Endothelial cell of hepatic sinusoid (primary cell): ENCODE measurements at regions not wholly inside any gene's neighbourhood (a gene's known extent, or its start where the extent isn't known, plus 50 kb on each side); places are given as distances from the start of the nearest gene placed in this dataset.
"Not testable (repeated sequence)": the region's sequence is repeated elsewhere in the genome, so short reads cannot be mapped to it uniquely, and the experiment has no call there.

Experiments used
- in situ Hi-C: cut with HindIII; loops from 2 replicates; pipeline ENCODE4 v1.10.0; 2017; ENCODE audit warnings: low sequenced_read_pairs

- in situ Hi-C loops, result loop anchor here (5.0 kb wide), 1 partner anchor 83 kb away; no protein-coding TSS in a partner anchor
Measured at GRCh38 chr13:88674841-88675240, 1003.7 kb downstream of the SLITRK5 start.

DNA sequence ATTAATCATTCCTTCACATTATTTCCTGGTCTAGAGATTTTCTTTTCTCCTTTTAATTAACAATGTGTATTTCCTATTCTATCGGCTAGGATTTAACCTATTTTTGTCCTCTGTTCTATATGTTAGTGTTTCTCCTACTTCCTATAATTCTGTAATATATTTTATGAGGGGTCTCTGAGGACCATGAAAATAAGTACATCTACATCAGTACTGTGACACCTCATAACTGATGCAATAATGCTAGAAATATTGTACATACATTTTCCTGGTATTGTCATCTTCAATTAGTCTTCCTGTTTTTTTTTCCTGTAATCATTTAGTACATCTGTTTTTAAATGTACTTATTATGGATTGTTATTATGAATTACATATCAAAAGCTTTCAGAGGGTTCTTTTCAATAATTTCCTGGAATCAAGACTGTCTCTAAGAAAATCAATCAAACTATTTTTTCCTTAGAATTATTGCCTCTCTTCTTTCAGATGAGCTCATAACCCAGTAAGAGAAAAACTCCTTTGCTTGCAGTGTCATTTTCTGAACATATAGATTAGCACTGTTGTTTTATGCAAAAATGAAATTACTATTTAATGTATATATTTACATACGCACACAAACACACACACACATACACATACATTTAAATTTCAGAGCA is 1004.3 kb downstream of the SLITRK5 start:
- in situ Hi-C loops, result loop anchor here (5.0 kb wide), 1 partner anchor 83 kb away; no protein-coding TSS in a partner anchor

DNA sequence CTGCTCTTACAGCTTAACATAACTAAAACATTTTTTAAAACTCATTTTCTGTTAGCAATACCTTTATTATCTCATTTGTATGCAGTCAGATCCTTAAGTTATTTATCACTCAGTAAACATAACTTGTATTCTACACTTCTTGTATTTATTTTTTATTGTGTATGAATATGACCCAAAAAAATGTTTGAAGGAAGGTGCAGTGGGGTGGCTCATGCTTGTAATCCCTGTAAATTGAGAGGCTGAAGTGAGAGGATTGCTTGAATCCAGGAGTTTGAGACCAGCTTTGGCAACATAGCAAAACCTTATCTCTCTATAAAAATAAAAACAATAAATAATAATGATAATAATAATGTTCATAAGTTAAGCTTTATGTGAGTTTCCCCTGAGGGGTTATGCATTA is 1004.8 kb downstream of the SLITRK5 start:
- in situ Hi-C loops, result loop anchor here (5.0 kb wide), 1 partner anchor 84 kb away; no protein-coding TSS in a partner anchor

- in situ Hi-C loops, result no loop called here
Measured at GRCh38 chr13:88685459-88685858, 1014.3 kb downstream of the SLITRK5 start.

DNA sequence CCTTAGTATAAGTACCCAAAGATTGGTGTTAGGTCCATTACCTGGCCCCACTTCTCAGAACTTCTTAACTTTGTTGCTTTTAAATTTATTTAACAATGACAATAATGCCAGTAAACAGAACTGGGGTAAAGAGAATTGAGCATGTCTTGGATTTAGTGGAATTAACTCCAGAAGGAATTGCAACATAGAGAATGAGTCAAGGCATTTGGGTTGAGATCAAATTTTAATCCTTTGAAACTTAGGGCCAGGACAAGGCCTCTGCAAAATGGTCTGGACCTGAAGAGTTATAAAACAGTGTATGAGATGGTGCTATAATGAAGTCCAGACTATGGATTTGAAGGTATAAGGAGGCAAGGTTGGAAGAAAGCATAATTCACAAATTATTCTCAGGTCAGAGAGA is 1030.4 kb downstream of the SLITRK5 start:
- in situ Hi-C loops, result no loop called here

DNA sequence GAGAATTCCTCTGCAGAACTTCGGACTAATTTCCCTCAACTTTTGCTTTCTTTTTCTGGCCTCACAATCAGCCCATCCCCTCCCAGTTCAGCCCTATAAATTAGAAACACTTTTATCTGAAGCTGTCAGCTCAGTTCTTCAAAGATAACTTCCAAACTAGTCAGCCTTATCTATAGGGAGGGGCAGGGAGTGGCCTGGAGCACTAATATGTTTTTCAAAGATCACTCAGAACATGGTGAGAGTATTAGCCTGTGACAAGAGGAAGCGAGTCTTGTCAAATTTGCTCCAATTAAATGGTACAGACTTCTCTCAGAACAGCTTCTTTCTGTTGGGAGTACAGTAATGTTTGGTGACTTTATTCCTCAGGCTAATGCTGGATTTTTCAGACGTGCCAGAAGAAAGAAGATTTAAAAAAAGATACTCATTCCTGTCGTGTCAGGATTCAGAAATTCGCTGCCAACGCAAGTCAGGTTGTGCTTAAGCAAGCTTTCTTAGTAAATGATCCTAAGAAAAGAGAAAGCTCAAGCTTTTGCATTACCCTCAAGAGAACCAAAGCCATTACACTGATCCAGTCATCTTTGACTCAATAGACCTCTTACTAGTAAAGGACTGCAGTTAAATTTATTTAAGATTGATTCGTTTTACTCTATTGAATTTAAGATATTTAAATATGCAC is 1033.6 kb downstream of the SLITRK5 start:
- in situ Hi-C loops, result no loop called here

DNA sequence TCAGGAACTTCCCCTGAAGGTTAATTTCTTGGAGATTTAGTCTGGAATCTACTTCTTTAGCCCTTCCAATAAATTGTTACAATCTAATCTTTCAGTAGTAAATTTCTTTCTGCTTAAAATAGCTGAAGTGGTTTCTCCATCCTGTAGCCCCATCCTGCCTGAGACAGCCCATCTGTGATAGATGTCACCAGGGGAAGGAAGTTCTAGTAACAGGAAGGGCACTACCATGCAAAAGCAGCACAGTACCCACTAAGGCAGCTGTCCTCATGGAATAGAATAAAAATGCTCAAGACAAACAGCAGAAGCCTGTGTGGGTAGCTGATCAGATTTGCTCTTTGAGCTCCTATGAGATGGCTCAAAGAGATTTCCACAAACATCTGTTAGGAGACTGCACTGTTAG is 1036.5 kb downstream of the SLITRK5 start:
- in situ Hi-C loops, result no loop called here

DNA sequence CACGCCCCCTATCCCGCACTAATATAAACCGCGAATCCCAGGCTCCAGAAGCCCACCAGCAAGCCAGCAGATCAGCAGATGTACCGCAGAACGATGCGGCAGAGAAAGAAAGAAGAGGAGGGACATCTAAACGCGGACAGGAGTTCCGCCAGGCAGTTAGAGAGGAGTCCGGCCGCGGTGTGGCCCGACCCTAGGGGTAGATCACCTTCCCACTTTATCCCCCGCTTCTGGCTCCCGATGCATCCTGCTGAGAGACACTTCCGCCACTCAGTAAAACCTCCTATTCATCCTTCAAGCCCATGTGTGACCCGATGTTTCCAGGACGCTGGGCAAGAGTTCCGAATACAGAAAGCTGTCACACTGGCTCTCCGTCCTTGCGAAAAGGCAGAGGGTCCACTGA is 1046.8 kb downstream of the SLITRK5 start:
- in situ Hi-C loops, result no loop called here

DNA sequence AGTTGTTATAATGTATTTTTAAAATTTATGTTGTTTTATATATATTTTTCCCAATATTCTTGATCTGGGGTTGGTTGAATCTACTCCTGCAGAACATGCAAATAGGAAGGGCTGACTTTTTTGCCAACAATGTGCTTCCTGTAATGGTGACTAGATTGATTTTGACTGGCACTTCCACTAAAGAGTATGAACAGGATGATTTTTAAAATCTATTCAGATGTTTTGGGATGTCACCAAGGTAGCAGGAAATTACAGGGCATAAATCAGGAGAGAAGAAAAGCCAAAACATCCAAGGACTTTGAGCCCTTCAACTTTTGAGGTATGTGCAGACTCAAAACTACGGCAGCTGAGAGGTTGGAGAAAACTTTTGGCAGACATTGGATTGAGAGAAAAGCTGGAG is 1047.6 kb downstream of the SLITRK5 start:
- in situ Hi-C loops, result no loop called here

DNA sequence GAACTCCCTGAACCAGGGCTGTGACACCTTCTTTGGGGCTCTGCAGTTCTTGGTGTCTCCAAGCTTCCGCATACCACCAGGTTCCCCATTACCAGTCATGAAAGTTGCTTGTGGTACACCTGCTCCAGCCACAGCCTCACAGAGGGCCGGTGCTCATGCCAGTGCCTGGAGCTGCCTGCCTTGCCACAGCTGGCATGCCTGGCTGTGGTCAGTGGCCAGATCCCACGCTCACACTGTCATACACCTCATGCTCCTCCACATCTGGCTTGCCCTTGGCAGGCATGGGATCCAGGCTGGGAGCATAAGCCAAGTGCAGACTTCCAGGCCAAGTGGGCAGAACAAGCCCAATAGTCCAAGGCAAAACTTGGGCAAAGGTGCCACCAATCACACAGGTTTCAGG is 1054.9 kb downstream of the SLITRK5 start:
- in situ Hi-C loops, result no loop called here

DNA sequence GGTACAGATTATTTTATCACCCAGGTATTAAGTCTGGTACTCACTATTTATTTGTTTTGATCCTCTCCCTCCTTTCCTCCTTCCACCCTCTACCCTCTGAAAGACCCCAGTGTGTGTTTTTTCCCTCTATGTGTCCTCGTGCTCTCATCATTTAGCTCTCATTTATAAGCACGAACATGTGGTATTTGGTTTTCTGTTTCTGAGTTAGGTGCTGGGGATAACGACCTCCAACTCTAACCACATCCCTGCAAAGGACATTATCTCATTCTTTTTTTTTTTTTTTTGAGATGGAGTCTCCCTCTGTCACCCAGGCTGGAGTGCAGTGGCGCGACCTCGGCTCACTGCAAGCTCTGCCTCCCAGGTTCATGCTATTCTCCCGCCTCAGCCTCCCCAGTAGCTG is 1056.1 kb downstream of the SLITRK5 start:
- in situ Hi-C loops, result not testable (repeated sequence)

- in situ Hi-C loops, result no loop called here
Measured at GRCh38 chr13:88729605-88730004, 1058.4 kb downstream of the SLITRK5 start.

DNA sequence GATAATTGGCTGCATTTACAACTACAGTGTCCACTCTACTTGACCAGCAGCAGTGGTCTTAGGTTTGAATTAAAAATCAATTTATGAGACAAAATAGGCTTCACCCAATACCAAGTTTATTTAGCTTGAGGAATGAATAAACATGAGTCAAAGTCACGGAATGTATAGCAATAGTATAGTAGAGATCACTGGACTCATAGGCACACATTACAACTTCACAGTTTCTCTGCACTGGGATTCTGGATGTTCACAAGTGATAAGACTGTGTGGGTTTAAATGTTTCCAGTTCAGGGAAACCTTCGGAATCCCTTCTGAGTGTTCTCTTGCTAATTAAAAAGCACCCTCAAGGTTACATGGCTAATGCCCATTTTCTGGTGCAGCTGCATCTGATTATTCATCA is 1064.9 kb downstream of the SLITRK5 start:
- in situ Hi-C loops, result no loop called here

DNA sequence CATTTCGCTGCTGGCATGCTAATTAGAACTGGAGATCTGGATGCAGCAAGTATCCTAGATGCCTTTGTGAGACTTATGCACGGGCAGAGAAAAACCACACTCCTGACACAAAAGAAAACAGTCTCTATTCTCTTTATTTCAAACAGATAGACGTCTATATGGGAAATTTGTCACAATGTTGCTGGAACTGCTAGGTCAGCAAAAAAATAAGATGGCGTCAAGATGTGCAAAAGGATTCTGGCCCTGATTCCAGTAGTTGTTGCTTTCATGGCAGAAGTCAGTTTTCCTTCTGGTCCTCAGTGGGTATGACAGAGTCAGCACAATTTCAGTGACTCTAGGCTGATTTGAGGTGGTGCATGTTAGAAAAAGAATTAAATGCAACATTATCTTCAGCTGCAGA is 1068.0 kb downstream of the SLITRK5 start:
- in situ Hi-C loops, result no loop called here

DNA sequence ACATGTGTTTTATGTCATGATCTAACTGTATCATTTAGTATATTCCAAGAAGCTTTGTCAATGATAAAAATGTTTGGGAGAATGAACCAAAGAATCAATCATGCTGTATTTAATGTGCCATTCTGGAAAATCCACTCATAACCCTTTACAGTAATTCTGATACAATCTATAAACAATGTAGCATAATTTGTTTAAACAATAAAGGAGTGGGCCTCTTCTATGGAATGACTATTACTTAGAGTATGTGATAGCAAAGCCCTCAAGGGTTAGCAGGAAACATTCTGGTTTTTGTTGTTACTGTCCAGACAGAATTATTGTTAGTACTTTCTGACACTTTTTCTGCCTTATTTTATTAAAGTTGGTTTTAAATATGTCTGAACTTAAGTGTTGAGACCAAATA is 1073.1 kb downstream of the SLITRK5 start:
- in situ Hi-C loops, result no loop called here

- in situ Hi-C loops, result no loop called here
Measured at GRCh38 chr13:88745011-88745410, 1073.8 kb downstream of the SLITRK5 start.

DNA sequence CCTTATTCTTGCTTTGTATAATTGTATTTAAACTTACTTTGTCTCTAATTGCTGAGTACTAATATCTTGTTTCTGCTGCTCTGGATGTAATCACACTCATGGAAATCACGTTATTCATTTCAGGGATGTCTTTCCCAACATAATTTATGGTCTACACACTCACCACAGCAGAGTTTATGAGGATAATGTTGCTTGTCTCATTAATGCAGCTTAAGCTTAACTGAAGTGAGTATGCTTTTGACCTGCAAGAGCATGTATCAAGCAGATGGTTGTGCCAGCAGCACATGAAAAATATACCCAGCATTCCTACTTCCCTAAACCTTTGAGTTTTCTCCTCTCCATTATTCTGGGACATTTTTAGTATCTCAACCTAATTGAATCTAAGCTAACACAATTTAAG is 1080.9 kb downstream of the SLITRK5 start:
- in situ Hi-C loops, result no loop called here

DNA sequence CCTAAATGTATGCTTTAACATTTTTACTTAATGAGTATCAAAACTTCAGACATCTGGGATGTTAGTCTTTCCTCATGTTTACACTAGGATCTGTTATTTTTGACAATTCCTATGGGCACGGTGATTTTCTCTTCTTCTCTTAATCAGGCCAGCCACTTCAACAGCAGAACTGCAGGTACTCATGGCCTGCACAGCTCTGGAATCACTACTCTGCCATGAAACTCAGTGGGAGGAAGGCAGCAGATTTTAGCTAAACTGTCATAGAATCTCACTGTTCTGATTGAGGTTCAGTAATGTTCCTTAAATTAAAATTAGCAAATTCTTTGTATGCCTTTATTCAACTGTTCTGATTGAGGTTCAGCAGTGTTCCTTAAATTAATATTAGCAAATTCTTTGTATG is 1083.0 kb downstream of the SLITRK5 start:
- in situ Hi-C loops, result no loop called here

DNA sequence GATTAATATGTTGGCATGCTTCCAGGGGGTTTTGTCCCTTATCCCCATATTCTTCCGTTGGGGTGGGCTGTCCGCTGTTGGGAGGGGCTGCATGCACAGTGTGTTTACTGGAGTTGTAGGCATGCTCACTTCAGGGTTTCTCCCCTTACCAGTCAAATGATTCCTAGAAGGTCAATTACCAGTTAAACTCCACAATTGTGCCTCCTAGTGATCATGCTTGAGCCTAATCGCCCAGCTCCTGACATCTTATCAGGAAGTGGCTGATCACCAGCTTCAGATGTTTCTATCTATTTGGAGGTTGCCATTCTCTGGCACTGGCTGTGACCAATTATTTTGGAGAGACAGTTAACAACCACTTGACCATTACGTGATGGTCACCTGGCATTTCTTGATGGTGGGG is 1090.0 kb downstream of the SLITRK5 start:
- in situ Hi-C loops, result no loop called here

DNA sequence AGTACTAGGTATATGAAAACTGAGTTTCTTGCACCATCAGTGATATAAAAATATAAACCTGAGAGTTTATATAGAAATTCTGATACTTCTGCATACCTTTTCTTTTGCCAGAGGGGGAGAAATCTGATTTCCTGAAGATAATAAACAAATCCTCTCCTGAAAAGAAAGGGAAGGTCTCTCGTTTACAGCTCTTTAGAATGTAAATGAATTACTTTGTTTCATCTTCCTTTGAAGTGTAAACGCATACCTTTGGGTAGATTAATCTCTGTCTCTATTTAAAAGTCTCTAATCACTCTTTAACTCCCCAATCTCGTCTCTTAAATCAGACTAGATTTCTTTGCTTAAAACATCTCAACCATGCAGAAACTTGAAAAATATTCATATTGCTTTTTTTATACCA is 1092.9 kb downstream of the SLITRK5 start:
- in situ Hi-C loops, result no loop called here

GRCh38 chr13:88800505-88800904 is 1129.3 kb downstream of the SLITRK5 start:
- in situ Hi-C loops, result no loop called here

GRCh38 chr13:88801361-88801760 is 1130.2 kb downstream of the SLITRK5 start:
- in situ Hi-C loops, result no loop called here

- in situ Hi-C loops, result no loop called here
Measured at GRCh38 chr13:88802886-88803285, 1131.7 kb downstream of the SLITRK5 start.
